ENCODE measurements at regions not wholly inside any gene's neighbourhood (a gene's known extent, or its start where the extent isn't known, plus 50 kb on each side); places are given as distances from the start of the nearest gene placed in this dataset.

DNA sequence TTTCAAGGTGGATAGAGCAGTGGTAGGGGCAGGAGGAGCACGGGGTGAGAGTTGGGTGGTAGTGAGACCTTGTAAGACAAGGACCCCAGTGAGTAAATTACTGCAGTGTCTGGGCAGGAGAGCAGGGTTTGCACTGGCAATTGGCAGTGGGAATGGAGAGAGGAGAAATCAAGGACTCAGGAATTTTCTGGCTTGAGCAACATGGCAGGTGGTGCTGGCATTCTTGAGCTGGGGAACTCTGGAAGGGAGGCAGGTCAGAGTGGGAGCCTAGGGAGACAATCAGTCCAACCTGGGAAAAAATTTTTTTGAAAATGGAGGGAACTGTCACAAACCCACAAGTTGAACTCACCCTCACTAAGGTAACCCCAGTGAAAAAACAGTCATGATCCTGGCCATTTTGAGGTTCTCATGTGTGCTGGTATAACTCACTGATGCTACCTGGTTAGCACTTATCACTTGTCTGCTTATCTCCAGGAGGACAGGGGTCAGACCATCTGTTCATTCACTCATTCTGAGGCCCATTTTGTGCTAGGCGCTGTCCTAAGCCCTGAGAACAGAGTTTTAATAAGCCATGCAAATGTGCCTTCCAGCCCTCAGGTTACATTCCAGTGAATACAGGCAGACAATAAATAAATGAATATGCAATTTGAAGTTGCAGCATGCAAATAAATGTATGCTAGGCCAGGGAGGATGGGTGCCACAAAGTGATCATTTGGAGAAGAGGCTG lies 92.2 kb upstream of the SEC11C start:
- TF ChIP-seq, protein P1, sequence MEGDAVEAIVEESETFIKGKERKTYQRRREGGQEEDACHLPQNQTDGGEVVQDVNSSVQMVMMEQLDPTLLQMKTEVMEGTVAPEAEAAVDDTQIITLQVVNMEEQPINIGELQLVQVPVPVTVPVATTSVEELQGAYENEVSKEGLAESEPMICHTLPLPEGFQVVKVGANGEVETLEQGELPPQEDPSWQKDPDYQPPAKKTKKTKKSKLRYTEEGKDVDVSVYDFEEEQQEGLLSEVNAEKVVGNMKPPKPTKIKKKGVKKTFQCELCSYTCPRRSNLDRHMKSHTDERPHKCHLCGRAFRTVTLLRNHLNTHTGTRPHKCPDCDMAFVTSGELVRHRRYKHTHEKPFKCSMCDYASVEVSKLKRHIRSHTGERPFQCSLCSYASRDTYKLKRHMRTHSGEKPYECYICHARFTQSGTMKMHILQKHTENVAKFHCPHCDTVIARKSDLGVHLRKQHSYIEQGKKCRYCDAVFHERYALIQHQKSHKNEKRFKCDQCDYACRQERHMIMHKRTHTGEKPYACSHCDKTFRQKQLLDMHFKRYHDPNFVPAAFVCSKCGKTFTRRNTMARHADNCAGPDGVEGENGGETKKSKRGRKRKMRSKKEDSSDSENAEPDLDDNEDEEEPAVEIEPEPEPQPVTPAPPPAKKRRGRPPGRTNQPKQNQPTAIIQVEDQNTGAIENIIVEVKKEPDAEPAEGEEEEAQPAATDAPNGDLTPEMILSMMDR (IDR thresholded peaks at IDR 0.05; ENCODE audit: low read depth, low read length): no peak
- no peak overlapping the region for H3K4me3 ChIP-seq (replicated peaks in 1 of 2; ENCODE audit: low read depth in 2 of 2, low read length in 2 of 2)
- DNase-seq (ENCODE audit: low read depth in 2 of 2): no peak

DNA sequence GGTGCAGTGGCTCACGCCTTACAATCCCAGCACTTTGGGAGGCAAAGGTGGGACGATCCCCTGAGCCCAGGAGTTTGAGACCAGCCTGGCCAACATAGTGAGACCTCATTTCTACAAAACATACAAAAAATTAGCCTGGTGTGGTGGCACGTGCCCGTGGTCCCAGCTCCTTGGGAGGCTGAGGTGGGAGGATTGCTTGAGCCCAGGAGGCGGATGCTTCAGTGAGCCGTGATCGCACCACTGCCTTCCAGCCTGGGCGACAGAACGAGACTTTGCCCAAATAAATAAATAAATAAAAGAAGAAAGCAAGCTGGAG lies 91.7 kb upstream of the SEC11C start:
- TF ChIP-seq, protein P1 (IDR thresholded peaks at IDR 0.05; ENCODE audit: low read depth, low read length): no peak
- no peak overlapping the region for H3K4me3 ChIP-seq (replicated peaks in 1 of 2; ENCODE audit: low read depth in 2 of 2, low read length in 2 of 2)

DNA sequence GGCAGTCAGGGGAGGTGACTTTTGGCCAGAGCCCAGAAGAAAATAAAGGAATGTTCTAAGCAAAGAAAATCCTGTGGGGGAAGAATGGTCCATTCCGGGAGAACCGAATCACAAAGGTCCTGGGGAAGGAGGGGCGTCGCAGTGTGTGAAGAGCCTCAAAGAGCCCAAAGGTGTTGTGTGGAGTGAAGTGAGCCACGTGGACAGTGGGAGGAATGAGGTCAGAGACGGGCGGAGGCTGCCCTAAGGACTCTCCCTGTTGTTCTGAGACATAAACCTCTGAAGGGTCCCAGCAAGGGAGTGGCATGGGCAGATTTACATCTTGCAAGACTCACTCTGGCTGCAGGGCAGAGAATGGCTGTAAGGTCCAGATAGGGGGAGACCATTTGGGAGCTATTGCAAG lies 91.3 kb upstream of the SEC11C start:
- TF ChIP-seq, protein P1 (IDR thresholded peaks at IDR 0.05; ENCODE audit: low read depth, low read length): no peak
- DNase-seq (ENCODE audit: low read depth in 2 of 2): no peak
- no peak overlapping the region for H3K4me3 ChIP-seq (replicated peaks in 1 of 2; ENCODE audit: low read depth in 2 of 2, low read length in 2 of 2)

More for the DNA sequence above, 91.7 kb upstream of the SEC11C start:
- no peak for DNase-seq (ENCODE audit: low read depth in 2 of 2)

DNA sequence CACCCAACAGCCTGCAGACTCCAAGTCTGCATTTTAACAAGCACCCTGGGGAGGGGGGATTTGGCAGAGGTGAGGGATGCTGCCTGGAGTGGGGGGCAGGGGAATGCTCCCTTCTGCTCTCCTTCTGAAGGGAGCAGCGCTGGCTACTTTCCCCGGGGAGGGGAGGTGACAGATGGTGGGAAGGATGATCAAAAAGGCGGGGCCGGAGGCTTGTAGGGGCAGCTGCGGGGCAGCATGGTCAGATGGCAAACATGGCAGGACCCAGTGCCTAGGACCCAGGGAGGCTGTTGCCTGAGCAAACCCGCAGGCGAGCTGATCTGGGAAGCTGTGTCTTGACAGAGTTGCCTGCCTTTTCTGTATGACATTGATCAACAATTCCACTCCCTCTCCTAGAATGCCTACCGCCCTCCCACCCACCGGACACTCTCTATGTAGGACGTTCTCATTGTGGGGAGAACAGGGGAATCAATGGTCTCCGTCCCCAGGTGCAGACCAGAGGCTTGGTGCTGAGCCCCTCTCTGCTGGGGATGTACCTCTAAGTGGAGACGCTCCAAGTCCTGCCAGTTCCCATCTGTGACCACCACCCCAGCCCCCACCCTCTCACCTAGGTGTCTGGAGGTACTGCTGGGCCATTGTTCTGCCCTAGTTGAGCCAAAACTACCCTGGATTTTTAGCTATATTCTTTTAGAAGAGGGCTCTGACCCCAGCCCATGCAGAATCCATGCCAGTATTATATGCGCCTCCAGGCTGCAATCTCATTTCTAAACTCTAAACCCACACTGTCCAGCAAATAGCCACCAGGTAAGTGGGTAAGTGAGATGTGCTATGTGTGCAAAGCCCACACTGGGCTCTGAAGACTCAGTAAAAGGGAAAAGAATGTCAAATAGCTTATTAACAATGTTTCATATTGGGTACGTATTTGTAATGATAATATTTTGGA lies 89.7 kb upstream of the SEC11C start:
- TF ChIP-seq, protein P1 (IDR thresholded peaks at IDR 0.05; ENCODE audit: low read depth, low read length): no peak
- no peak for DNase-seq (ENCODE audit: low read depth in 2 of 2)

DNA sequence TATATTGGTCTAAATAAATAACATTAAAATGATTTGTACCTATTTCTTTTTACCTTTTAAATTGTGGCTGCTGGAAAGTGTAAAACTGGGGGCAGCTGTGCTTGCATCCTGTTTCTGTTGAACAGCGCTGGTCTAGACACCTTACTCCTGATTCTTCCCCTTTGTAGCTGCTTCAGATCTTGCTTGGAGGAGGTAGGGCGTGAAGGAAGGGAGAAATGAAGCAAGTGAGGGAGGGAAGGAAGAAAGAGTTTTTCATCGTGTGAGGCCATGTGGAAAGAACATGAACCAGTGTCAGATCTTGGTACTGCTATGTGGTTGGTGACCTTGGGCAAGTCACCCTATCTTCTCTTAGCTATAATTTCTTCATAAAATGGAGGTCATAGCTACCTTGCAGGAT lies 89.0 kb upstream of the SEC11C start:
- TF ChIP-seq, protein P1 (IDR thresholded peaks at IDR 0.05; ENCODE audit: low read depth, low read length): no peak
- no peak for DNase-seq (ENCODE audit: low read depth in 2 of 2)
- H3K4me3 ChIP-seq (replicated peaks in 1 of 2; ENCODE audit: low read depth in 2 of 2, low read length in 2 of 2): no peak overlapping the region

More for the DNA sequence above, 89.7 kb upstream of the SEC11C start:
- no peak overlapping the region for H3K4me3 ChIP-seq (replicated peaks in 1 of 2; ENCODE audit: low read depth in 2 of 2, low read length in 2 of 2)

DNA sequence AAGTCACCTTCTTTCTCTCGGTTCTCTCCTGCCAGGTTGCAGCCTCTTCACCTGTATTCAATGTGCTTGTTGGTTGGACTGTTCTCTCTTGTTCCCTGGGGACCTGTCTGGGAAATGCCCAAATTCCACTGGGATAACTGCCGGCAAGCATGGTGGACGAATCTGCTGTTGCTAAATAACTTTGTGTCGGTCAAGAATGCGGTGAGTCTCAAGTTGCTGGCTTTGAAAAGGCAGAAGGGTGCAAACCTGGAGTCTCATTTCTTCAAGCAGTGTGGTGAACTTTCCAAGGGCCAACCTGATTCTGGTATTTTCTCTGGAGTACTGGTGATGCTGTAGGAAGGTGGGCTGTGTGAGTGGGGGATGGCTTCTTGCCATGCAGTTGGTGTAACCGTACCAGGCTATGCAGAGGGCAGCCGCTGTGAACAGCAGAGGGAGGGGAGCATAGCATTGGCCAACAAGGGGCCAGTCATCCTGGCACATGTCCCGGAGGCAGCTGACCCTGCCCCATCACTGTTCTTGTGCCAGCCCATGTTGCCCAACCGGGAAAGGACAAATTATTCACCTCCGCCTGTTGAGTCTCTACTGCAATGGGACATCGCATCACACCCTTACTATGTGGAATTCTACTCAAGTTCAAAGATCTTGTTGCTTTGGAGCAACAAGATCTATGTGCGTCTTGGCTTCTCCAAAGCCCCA lies 88.1 kb upstream of the SEC11C start:
- H3K4me3 ChIP-seq (replicated peaks in 1 of 2; ENCODE audit: low read depth in 2 of 2, low read length in 2 of 2): no peak overlapping the region
- DNase-seq (ENCODE audit: low read depth in 2 of 2): peak; percentile 43 to 73
- TF ChIP-seq, protein P1 (IDR thresholded peaks at IDR 0.05; ENCODE audit: low read depth, low read length): no peak
